ENCODE measurements at regions not wholly inside any gene's neighbourhood (a gene's known extent, or its start where the extent isn't known, plus 50 kb on each side); places are given as distances from the start of the nearest gene placed in this dataset.

DNA sequence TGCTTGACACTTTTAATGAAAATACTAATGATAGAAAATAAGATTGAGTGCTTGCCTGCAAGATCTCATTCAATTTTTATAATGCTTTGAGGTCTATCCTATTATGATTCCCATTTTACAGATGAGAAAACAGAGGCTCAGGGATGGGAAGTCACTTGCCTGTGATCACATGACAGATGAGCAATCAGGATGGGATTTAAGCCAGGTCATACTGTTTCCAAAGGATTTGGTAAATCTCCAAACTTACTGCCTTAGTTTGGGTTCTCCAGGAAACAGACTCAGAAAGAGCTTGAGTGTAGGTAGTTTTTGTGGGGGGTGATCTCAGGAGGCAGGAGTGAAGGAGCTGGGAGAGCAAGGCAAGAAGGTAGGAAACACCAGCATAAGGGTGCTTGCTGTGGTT, 456.3 kb downstream of the MAFB start:
- Histone ChIP-seq H3K27me3 (ENCODE audit: control insufficient read depth in 3 of 3, insufficient read depth in 3 of 3, low read depth in 1 of 3, low read length in 3 of 3) (no peaks in the 10 kb centered on the region), H3K4me3 (ENCODE audit: low read length in 2 of 2) (no peak overlapping the region)
- no peak for DNase-seq (ENCODE audit: low spot score)

DNA sequence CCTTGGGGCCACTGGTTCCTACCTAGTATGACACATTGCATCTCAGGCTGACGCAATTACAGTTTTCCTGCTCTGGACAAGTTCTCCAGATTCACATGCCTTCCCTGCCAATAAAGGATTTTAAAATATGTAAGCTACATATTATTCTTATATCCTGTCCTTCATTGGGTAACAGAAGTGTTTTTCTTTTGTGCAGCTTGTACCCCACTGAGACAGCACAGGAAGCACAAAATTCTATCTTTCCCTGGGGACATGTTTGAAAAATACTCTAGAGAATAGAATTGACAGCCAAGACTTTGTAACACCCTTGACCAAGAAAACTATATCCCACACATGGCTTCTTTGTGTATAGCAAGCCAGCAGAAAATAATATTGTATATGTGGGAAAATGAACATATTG, 456.8 kb downstream of the MAFB start:
- Histone ChIP-seq H3K18ac (ENCODE audit: low read length) (no peak overlapping the region), H3K27me3 (ENCODE audit: control insufficient read depth in 3 of 3, insufficient read depth in 3 of 3, low read depth in 1 of 3, low read length in 3 of 3) (no peaks in the 10 kb centered on the region), H2BK15ac (ENCODE audit: low read length) (no peak overlapping the region), H3K9ac (ENCODE audit: low read depth, low read length, poor library complexity) (no peak overlapping the region), H3K4ac (ENCODE audit: low read length) (no peak overlapping the region), H3K23ac (ENCODE audit: low read depth, low read length, poor library complexity) (no peak overlapping the region), H3K9me3 (replicated peaks in 1 of 2; ENCODE audit: control insufficient read depth in 2 of 2, insufficient read depth in 1 of 2, low read depth in 1 of 2, low read length in 2 of 2) (no peaks in the 10 kb centered on the region), H2AK5ac (ENCODE audit: low read depth, low read length) (no peak overlapping the region), H3K79me1 (ENCODE audit: low read depth, low read length) (no peaks in the 10 kb centered on the region), H2BK120ac (ENCODE audit: low read depth, low read length) (no peak overlapping the region), H3K4me2 (ENCODE audit: insufficient read depth, low read length, poor library complexity, severe bottlenecking) (no peak overlapping the region), H2BK12ac (ENCODE audit: low read length) (no peak overlapping the region), H3K14ac (ENCODE audit: low read length) (no peak overlapping the region), H4K91ac (ENCODE audit: low read depth, low read length, poor library complexity) (no peak overlapping the region), H2AFZ (ENCODE audit: low read length) (no peak overlapping the region), H3K4me3 (ENCODE audit: low read length in 2 of 2) (no peak overlapping the region), H2BK5ac (ENCODE audit: low read length) (no peak overlapping the region), H3K27ac (replicated peaks; ENCODE audit: low read length) (no peak overlapping the region), H3K36me3 (replicated peaks in 1 of 2; ENCODE audit: control insufficient read depth in 2 of 2, insufficient read depth in 2 of 2, low read length in 2 of 2) (no peaks in the 10 kb centered on the region), H4K8ac (ENCODE audit: low read depth, low read length) (no peak overlapping the region), H3K4me1 (ENCODE audit: control insufficient read depth in 2 of 2, insufficient read depth in 1 of 2, low read depth in 1 of 2, low read length in 2 of 2) (peaks cover 0 to 2% of the 10 kb centered on the region in 2 donors)
- no CpG with 5 or more reads among the region's 1 CpG for WGBS, 2 donors (ENCODE audit: extremely low coverage in 2 of 2, insufficient read length in 2 of 2, insufficient replicate concordance in 1 of 2)
- DNase-seq (ENCODE audit: low spot score): no peak

More for the DNA sequence above, 456.3 kb downstream of the MAFB start:
- Histone ChIP-seq H3K23ac (ENCODE audit: low read depth, low read length, poor library complexity) (no peak overlapping the region), H3K36me3 (replicated peaks in 1 of 2; ENCODE audit: control insufficient read depth in 2 of 2, insufficient read depth in 2 of 2, low read length in 2 of 2) (no peaks in the 10 kb centered on the region), H3K9me3 (replicated peaks in 1 of 2; ENCODE audit: control insufficient read depth in 2 of 2, insufficient read depth in 1 of 2, low read depth in 1 of 2, low read length in 2 of 2) (no peaks in the 10 kb centered on the region), H3K27ac (replicated peaks; ENCODE audit: low read length) (no peak overlapping the region), H3K4me2 (ENCODE audit: insufficient read depth, low read length, poor library complexity, severe bottlenecking) (no peak overlapping the region), H2BK5ac (ENCODE audit: low read length) (no peak overlapping the region), H2BK15ac (ENCODE audit: low read length) (no peak overlapping the region), H3K79me1 (ENCODE audit: low read depth, low read length) (no peaks in the 10 kb centered on the region), H3K14ac (ENCODE audit: low read length) (no peak overlapping the region), H4K8ac (ENCODE audit: low read depth, low read length) (no peak overlapping the region), H2BK120ac (ENCODE audit: low read depth, low read length) (no peak overlapping the region), H3K4me1 (ENCODE audit: control insufficient read depth in 2 of 2, insufficient read depth in 1 of 2, low read depth in 1 of 2, low read length in 2 of 2) (peaks cover 0 to 2% of the 10 kb centered on the region in 2 donors), H4K91ac (ENCODE audit: low read depth, low read length, poor library complexity) (no peak overlapping the region), H2AK5ac (ENCODE audit: low read depth, low read length) (no peak overlapping the region), H2BK12ac (ENCODE audit: low read length) (no peak overlapping the region), H3K4ac (ENCODE audit: low read length) (no peak overlapping the region), H2AFZ (ENCODE audit: low read length) (no peak overlapping the region), H3K18ac (ENCODE audit: low read length) (no peak overlapping the region), H3K9ac (ENCODE audit: low read depth, low read length, poor library complexity) (no peak overlapping the region)

DNA sequence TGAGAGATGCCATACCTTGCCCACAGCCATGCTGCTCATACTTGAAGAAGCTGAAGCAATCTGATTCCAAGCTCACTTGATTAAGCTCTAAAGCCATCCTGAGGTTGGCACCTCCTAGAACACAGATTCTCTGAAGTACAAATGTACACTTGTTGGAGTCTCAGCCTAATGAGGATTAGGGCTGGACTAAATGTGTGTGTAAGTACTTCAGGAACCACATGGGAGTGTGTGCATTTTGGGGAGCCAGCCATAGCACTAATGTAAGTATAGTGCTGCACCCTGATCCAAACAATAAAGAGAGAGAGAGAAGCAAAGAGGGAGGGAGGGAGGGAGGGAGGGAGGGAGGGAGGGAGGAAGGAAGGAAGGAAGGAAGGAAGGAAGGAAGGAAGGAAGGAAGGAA, 458.6 kb downstream of the MAFB start:
- no peak overlapping the region for H3K4me3 ChIP-seq (ENCODE audit: low read length in 2 of 2)

DNA sequence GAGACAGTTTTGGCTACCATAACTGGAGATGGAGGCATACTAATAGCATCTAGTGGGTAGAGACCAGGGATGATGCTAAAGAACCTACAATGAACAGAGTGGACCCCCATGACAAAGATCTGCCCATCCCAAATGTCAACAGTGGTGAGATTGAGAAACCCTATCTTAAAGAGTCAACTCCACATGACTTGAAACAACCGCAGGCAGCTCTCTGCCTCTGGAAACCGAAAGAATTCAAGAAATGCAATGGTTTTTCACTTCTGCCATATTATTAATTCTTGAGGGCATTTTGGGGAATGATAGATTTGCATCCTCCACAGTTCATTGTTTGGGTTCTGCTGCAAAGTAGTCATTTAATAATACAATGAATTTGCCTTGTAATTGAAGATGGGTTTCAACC, 463.4 kb downstream of the MAFB start:
- Histone ChIP-seq H2BK15ac (ENCODE audit: low read length) (no peak overlapping the region), H4K8ac (ENCODE audit: low read depth, low read length) (no peak overlapping the region), H3K4me2 (ENCODE audit: insufficient read depth, low read length, poor library complexity, severe bottlenecking) (no peak overlapping the region), H3K79me1 (ENCODE audit: low read depth, low read length) (no peaks in the 10 kb centered on the region), H3K18ac (ENCODE audit: low read length) (no peak overlapping the region), H3K36me3 (replicated peaks in 1 of 2; ENCODE audit: control insufficient read depth in 2 of 2, insufficient read depth in 2 of 2, low read length in 2 of 2) (no peaks in the 10 kb centered on the region), H4K91ac (ENCODE audit: low read depth, low read length, poor library complexity) (no peak overlapping the region), H3K4ac (ENCODE audit: low read length) (no peak overlapping the region), H3K9ac (ENCODE audit: low read depth, low read length, poor library complexity) (no peak overlapping the region), H2AFZ (ENCODE audit: low read length) (no peak overlapping the region), H3K4me3 (ENCODE audit: low read length in 2 of 2) (no peak overlapping the region), H3K9me3 (replicated peaks in 1 of 2; ENCODE audit: control insufficient read depth in 2 of 2, insufficient read depth in 1 of 2, low read depth in 1 of 2, low read length in 2 of 2) (no peaks in the 10 kb centered on the region), H3K14ac (ENCODE audit: low read length) (no peak overlapping the region), H3K27ac (replicated peaks; ENCODE audit: low read length) (no peak overlapping the region), H3K27me3 (ENCODE audit: control insufficient read depth in 3 of 3, insufficient read depth in 3 of 3, low read depth in 1 of 3, low read length in 3 of 3) (no peaks in the 10 kb centered on the region), H3K4me1 (ENCODE audit: control insufficient read depth in 2 of 2, insufficient read depth in 1 of 2, low read depth in 1 of 2, low read length in 2 of 2) (peaks cover 0 to 2% of the 10 kb centered on the region in 2 donors), H3K23ac (ENCODE audit: low read depth, low read length, poor library complexity) (no peak overlapping the region), H2BK120ac (ENCODE audit: low read depth, low read length) (no peak overlapping the region), H2BK5ac (ENCODE audit: low read length) (no peak overlapping the region), H2BK12ac (ENCODE audit: low read length) (no peak overlapping the region), H2AK5ac (ENCODE audit: low read depth, low read length) (no peak overlapping the region)
- no peak for DNase-seq (ENCODE audit: low spot score)
- WGBS, 2 donors (ENCODE audit: extremely low coverage in 2 of 2, insufficient read length in 2 of 2, insufficient replicate concordance in 1 of 2): no CpG with 5 or more reads among the region's 2 CpGs

More for the DNA sequence above, 458.6 kb downstream of the MAFB start:
- H3K27ac ChIP-seq (replicated peaks; ENCODE audit: low read length): no peak overlapping the region
- no peak overlapping the region for H2AK5ac ChIP-seq (ENCODE audit: low read depth, low read length)
- H3K4me1 ChIP-seq (ENCODE audit: control insufficient read depth in 2 of 2, insufficient read depth in 1 of 2, low read depth in 1 of 2, low read length in 2 of 2): peaks cover 0 to 2% of the 10 kb centered on the region in 2 donors
- H3K4ac ChIP-seq (ENCODE audit: low read length): no peak overlapping the region
- no peaks in the 10 kb centered on the region for H3K79me1 ChIP-seq (ENCODE audit: low read depth, low read length)
- no peak overlapping the region for H2AFZ ChIP-seq (ENCODE audit: low read length)
- no peak for DNase-seq (ENCODE audit: low spot score)
- no peak overlapping the region for H2BK5ac ChIP-seq (ENCODE audit: low read length)
- H3K36me3 ChIP-seq (replicated peaks in 1 of 2; ENCODE audit: control insufficient read depth in 2 of 2, insufficient read depth in 2 of 2, low read length in 2 of 2): no peaks in the 10 kb centered on the region
- H3K4me2 ChIP-seq (ENCODE audit: insufficient read depth, low read length, poor library complexity, severe bottlenecking): no peak overlapping the region
- H2BK15ac ChIP-seq (ENCODE audit: low read length): no peak overlapping the region
- H2BK120ac ChIP-seq (ENCODE audit: low read depth, low read length): no peak overlapping the region
- no peaks in the 10 kb centered on the region for H3K27me3 ChIP-seq (ENCODE audit: control insufficient read depth in 3 of 3, insufficient read depth in 3 of 3, low read depth in 1 of 3, low read length in 3 of 3)
- H3K18ac ChIP-seq (ENCODE audit: low read length): no peak overlapping the region
- no peak overlapping the region for H3K14ac ChIP-seq (ENCODE audit: low read length)
- no peak overlapping the region for H2BK12ac ChIP-seq (ENCODE audit: low read length)
- no peak overlapping the region for H3K23ac ChIP-seq (ENCODE audit: low read depth, low read length, poor library complexity)
- no peak overlapping the region for H4K91ac ChIP-seq (ENCODE audit: low read depth, low read length, poor library complexity)
- no peak overlapping the region for H3K9ac ChIP-seq (ENCODE audit: low read depth, low read length, poor library complexity)
- no peak overlapping the region for H4K8ac ChIP-seq (ENCODE audit: low read depth, low read length)
- H3K9me3 ChIP-seq (replicated peaks in 1 of 2; ENCODE audit: control insufficient read depth in 2 of 2, insufficient read depth in 1 of 2, low read depth in 1 of 2, low read length in 2 of 2): no peaks in the 10 kb centered on the region

Data from neuronal stem cell (in vitro differentiated cells).